Neural cell (in vitro differentiated cells): ENCODE measurements at regions not wholly inside any gene's neighbourhood (a gene's known extent, or its start where the extent isn't known, plus 50 kb on each side); places are given as distances from the start of the nearest gene placed in this dataset.

Source experiments
- EZH2 ChIP-seq: fragments of 200-600, 300-800 bp; shearing (Covaris generic), sonication (generic); IDR thresholded peaks from 2 replicates; pipeline ENCODE4 v1.6.1; 2014; ENCODE audit warnings: antibody characterized with exemption, low read length, borderline replicate concordance, mild to moderate bottlenecking; ENCODE audit not compliant: insufficient read depth, poor library complexity, severe bottlenecking
- TF ChIP-seq, protein P1 (sequence below): fragments of 450-650 bp; IDR thresholded peaks from 2 replicates; pipeline ENCODE4 v1.5.1; 2014; ENCODE audit warnings: antibody characterized with exemption, mild to moderate bottlenecking, moderate library complexity; ENCODE audit not compliant: poor library complexity, severe bottlenecking

DNA sequence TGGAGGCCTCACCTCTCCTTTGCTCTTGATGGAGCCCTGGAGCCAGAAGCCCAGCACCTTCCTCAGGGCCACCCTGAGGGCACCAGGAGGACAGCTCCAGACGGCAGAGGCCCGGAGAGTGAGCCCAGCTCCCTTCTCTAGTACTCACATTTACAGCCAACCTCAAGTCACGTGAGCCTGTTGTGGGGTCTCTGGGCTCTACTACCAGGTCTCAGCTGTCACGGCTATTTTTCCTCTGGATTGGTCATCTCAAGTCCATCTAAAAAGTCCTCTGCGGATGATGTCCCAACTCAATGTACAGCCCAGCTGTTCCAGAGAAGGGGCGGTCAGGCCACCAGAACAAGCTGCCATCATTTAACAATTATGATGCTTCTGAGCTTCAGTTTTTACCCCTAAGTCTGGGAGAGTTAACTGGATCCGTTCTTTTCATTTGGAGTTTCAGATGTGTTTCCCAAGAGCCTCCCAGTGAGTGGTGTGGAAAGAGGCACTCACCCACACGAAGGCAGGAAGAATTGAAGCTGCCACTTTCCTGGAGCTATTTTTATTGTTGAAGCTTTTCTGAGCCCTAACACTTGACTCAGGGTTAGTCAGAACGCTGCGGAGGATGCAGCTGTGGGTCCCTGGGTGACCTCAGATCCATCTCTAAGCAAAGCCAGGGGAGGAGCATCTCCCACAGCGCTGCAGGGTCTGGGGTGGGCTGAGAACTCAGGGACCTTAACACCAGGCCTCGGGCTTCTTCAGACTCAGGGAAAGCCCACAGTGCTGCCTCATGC lies 143.5 kb upstream of the UBL3 start:
- TF ChIP-seq, protein P1, sequence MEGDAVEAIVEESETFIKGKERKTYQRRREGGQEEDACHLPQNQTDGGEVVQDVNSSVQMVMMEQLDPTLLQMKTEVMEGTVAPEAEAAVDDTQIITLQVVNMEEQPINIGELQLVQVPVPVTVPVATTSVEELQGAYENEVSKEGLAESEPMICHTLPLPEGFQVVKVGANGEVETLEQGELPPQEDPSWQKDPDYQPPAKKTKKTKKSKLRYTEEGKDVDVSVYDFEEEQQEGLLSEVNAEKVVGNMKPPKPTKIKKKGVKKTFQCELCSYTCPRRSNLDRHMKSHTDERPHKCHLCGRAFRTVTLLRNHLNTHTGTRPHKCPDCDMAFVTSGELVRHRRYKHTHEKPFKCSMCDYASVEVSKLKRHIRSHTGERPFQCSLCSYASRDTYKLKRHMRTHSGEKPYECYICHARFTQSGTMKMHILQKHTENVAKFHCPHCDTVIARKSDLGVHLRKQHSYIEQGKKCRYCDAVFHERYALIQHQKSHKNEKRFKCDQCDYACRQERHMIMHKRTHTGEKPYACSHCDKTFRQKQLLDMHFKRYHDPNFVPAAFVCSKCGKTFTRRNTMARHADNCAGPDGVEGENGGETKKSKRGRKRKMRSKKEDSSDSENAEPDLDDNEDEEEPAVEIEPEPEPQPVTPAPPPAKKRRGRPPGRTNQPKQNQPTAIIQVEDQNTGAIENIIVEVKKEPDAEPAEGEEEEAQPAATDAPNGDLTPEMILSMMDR, result no peak
- TF ChIP-seq EZH2, result no peak
